ENCODE measurements at regions not wholly inside any gene's neighbourhood (a gene's known extent, or its start where the extent isn't known, plus 50 kb on each side); places are given as distances from the start of the nearest gene placed in this dataset.

GRCh38 chr13:50355797-50356196 lies 340.6 kb downstream of the KCNRG start:
- H3K4me3 ChIP-seq, result no peak overlapping the region
- H3K9me3 ChIP-seq, result no peaks in the 10 kb centered on the region
- TF ChIP-seq POLR2A (IDR thresholded peaks at IDR 0.05), result no peak
- no peak for TF ChIP-seq CTCF (IDR thresholded peaks at IDR 0.05)
- 94 to 100% (median 95%) methylated on average over 4 of the region's 4 CpGs for WGBS, 4 donors
- no peak for DNase-seq
- no peaks in the 10 kb centered on the region for H3K36me3 ChIP-seq
- ATAC-seq, result no peak
- H3K27ac ChIP-seq, result no peak overlapping the region
- no peaks in the 10 kb centered on the region for H3K27me3 ChIP-seq
- intact Hi-C loops (cut with DNase I), result no loop called here
- peaks cover 0 to 28% (median 18%) of the 10 kb centered on the region in 12 donors for H3K4me1 ChIP-seq

GRCh38 chr13:50357136-50357535 lies 341.9 kb downstream of the KCNRG start:
- Histone ChIP-seq H3K36me3 (no peaks in the 10 kb centered on the region), H3K27ac (peak overlapping the region in 3 of 12 donors; percentile 46 to 65 (median 48)), H3K27me3 (no peaks in the 10 kb centered on the region), H3K4me1 (peaks cover 0 to 41% (median 18%) of the 10 kb centered on the region in 12 donors), H3K4me3 (no peak overlapping the region), H3K9me3 (no peaks in the 10 kb centered on the region)
- TF ChIP-seq POLR2A (IDR thresholded peaks at IDR 0.05) (no peak), CTCF (IDR thresholded peaks at IDR 0.05) (no peak)
- DNase-seq (no peak), ATAC-seq (no peak)
- intact Hi-C loops (cut with DNase I), result no loop called here

- 24 to 45% (median 34%) methylated on average over 9 of the region's 9 CpGs for WGBS, 4 donors
- H3K9me3 ChIP-seq, result no peaks in the 10 kb centered on the region
- ATAC-seq, result peak; percentile 52 to 91 (median 86)
- no peaks in the 10 kb centered on the region for H3K36me3 ChIP-seq
- TF ChIP-seq CTCF (IDR thresholded peaks at IDR 0.05), result no peak
- TF ChIP-seq POLR2A (IDR thresholded peaks at IDR 0.05), result no peak
- no peak overlapping the region for H3K4me3 ChIP-seq
- no peaks in the 10 kb centered on the region for H3K27me3 ChIP-seq
- H3K27ac ChIP-seq, result peak overlapping the region in 9 of 12 donors; percentile 1 to 65 (median 46)
- intact Hi-C loops (cut with DNase I), result no loop called here
- peaks cover 0 to 41% (median 18%) of the 10 kb centered on the region in 12 donors for H3K4me1 ChIP-seq
- peak in 4 of 5 donors; percentile 34 to 48 (median 36) for DNase-seq
Measured at GRCh38 chr13:50357586-50358118, 342.4 kb downstream of the KCNRG start.

GRCh38 chr13:50358231-50359040 lies 343.2 kb downstream of the KCNRG start:
- WGBS, 4 donors, result 38 to 68% (median 57%) methylated on average over 1 of the region's 1 CpG
- H3K4me3 ChIP-seq, result no peak overlapping the region
- H3K9me3 ChIP-seq, result no peaks in the 10 kb centered on the region
- H3K27me3 ChIP-seq, result no peaks in the 10 kb centered on the region
- H3K27ac ChIP-seq, result peak overlapping the region in 9 of 12 donors; percentile 1 to 65 (median 46)
- peaks cover 0 to 41% (median 18%) of the 10 kb centered on the region in 12 donors for H3K4me1 ChIP-seq
- no peaks in the 10 kb centered on the region for H3K36me3 ChIP-seq
- ATAC-seq, result peak; percentile 27 to 57 (median 42)
- TF ChIP-seq POLR2A (IDR thresholded peaks at IDR 0.05) (no peak), CTCF (IDR thresholded peaks at IDR 0.05) (no peak)
- DNase-seq, result peak in 1 of 5 donors; percentile 19
- intact Hi-C loops (cut with DNase I), result no loop called here

Data from heart left ventricle (tissue), 16 donors.